ENCODE measurements at regions not wholly inside any gene's neighbourhood (a gene's known extent, or its start where the extent isn't known, plus 50 kb on each side); places are given as distances from the start of the nearest gene placed in this dataset.
"Not testable (repeated sequence)": the region's sequence is repeated elsewhere in the genome, so short reads cannot be mapped to it uniquely, and the experiment has no call there.

- DNase-seq (ENCODE audit: low spot score) = no peak
- in situ Hi-C loops (cut with HindIII; ENCODE audit: low sequenced_read_pairs) = no loop called here
Observed at GRCh38 chr3:194189243-194189791, 53.4 kb downstream of the HES1 start.

GRCh38 chr3:194191850-194192249 lies 55.9 kb downstream of the HES1 start:
- in situ Hi-C loops (cut with HindIII; ENCODE audit: low sequenced_read_pairs); DNase-seq (ENCODE audit: low spot score): not testable (repeated sequence)

- no peak for DNase-seq (ENCODE audit: low spot score)
- in situ Hi-C loops (cut with HindIII; ENCODE audit: low sequenced_read_pairs) = no loop called here
Observed at GRCh38 chr3:194194051-194194756, 58.3 kb downstream of the HES1 start.

- in situ Hi-C loops (cut with HindIII; ENCODE audit: low sequenced_read_pairs) = no loop called here
- DNase-seq (ENCODE audit: low spot score) = no peak
Observed at GRCh38 chr3:194194757-194195085, 58.8 kb downstream of the HES1 start.

- in situ Hi-C loops (cut with HindIII; ENCODE audit: low sequenced_read_pairs) = no loop called here
- no peak for DNase-seq (ENCODE audit: low spot score)
Observed at GRCh38 chr3:194195611-194196010, 59.7 kb downstream of the HES1 start.

GRCh38 chr3:194196876-194197275 lies 60.9 kb downstream of the HES1 start:
- in situ Hi-C loops (cut with HindIII; ENCODE audit: low sequenced_read_pairs) = no loop called here
- DNase-seq (ENCODE audit: low spot score) = no peak

- no peak for DNase-seq (ENCODE audit: low spot score)
- in situ Hi-C loops (cut with HindIII; ENCODE audit: low sequenced_read_pairs) = no loop called here
Observed at GRCh38 chr3:194197396-194197960, 61.5 kb downstream of the HES1 start.

GRCh38 chr3:194197981-194198695 lies 62.2 kb downstream of the HES1 start:
- in situ Hi-C loops (cut with HindIII; ENCODE audit: low sequenced_read_pairs) = no loop called here
- no peak for DNase-seq (ENCODE audit: low spot score)

GRCh38 chr3:194198938-194199337 lies 63.0 kb downstream of the HES1 start:
- no peak for DNase-seq (ENCODE audit: low spot score)
- in situ Hi-C loops (cut with HindIII; ENCODE audit: low sequenced_read_pairs) = no loop called here

GRCh38 chr3:194200422-194201081 lies 64.6 kb downstream of the HES1 start:
- DNase-seq (ENCODE audit: low spot score) = no peak
- in situ Hi-C loops (cut with HindIII; ENCODE audit: low sequenced_read_pairs) = no loop called here

- in situ Hi-C loops (cut with HindIII; ENCODE audit: low sequenced_read_pairs) = no loop called here
- DNase-seq (ENCODE audit: low spot score) = no peak
Observed at GRCh38 chr3:194201953-194202666, 66.2 kb downstream of the HES1 start.

- DNase-seq (ENCODE audit: low spot score) = no peak
- in situ Hi-C loops (cut with HindIII; ENCODE audit: low sequenced_read_pairs) = no loop called here
Observed at GRCh38 chr3:194203482-194204041, 67.6 kb downstream of the HES1 start.

GRCh38 chr3:194204042-194204987 lies 68.4 kb downstream of the HES1 start:
- no peak for DNase-seq (ENCODE audit: low spot score)
- in situ Hi-C loops (cut with HindIII; ENCODE audit: low sequenced_read_pairs) = no loop called here

- no peak for DNase-seq (ENCODE audit: low spot score)
- in situ Hi-C loops (cut with HindIII; ENCODE audit: low sequenced_read_pairs) = no loop called here
Observed at GRCh38 chr3:194205675-194206133, 69.8 kb downstream of the HES1 start.

- no peak for DNase-seq (ENCODE audit: low spot score)
- in situ Hi-C loops (cut with HindIII; ENCODE audit: low sequenced_read_pairs) = no loop called here
Observed at GRCh38 chr3:194206320-194206719, 70.4 kb downstream of the HES1 start.

GRCh38 chr3:194208709-194209108 lies 72.8 kb downstream of the HES1 start:
- in situ Hi-C loops (cut with HindIII; ENCODE audit: low sequenced_read_pairs) = no loop called here

GRCh38 chr3:194212161-194212844 lies 76.4 kb downstream of the HES1 start:
- no peak for DNase-seq (ENCODE audit: low spot score)
- in situ Hi-C loops (cut with HindIII; ENCODE audit: low sequenced_read_pairs) = no loop called here

More at GRCh38 chr3:194208709-194209108, 72.8 kb downstream of the HES1 start:
- DNase-seq (ENCODE audit: low spot score) = no peak
